Breast epithelium (tissue), 4 donors: ENCODE measurements at regions not wholly inside any gene's neighbourhood (a gene's known extent, or its start where the extent isn't known, plus 50 kb on each side); places are given as distances from the start of the nearest gene placed in this dataset.

Experiments used
- DNase-seq, 2 donors: peaks; one replicate each; pipeline ENCODE4 v3.0.0-alpha.2; 2019; ENCODE audit warnings: low spot score in 2 of 2
- H3K27ac ChIP-seq, 2 donors: fragments of 200-600 bp; sonication (generic) in 1 of 2; one replicate each; pipeline ENCODE4 v1.5.1; 2016 to 2019; ENCODE audit warnings: mild to moderate bottlenecking in 1 of 2
- H3K27me3 ChIP-seq, 2 donors: fragments of 200-600 bp; sonication (generic) in 1 of 2; one replicate each; pipeline versions ENCODE4 v1.5.1 to v1.6.0; 2017 to 2019; ENCODE audit warnings: control low read depth in 1 of 2, mild to moderate bottlenecking in 1 of 2
- H3K36me3 ChIP-seq: fragments of 200-600 bp; one replicate; pipeline ENCODE4 v1.5.1; 2019
- H3K4me1 ChIP-seq, 2 donors: fragments of 200-600 bp; sonication (generic); one replicate each; pipeline ENCODE4 v1.5.1; 2016 to 2019; ENCODE audit warnings: control low read depth in 1 of 2
- H3K4me3 ChIP-seq, 3 donors: fragments of 200-600 bp; sonication (generic); 1 replicate in 2 of 3; 2 replicates in 1 of 3; pipeline ENCODE4 v1.5.1; 2016 to 2019; ENCODE audit warnings: mild to moderate bottlenecking in 3 of 3, moderate library complexity in 2 of 3
- H3K9me3 ChIP-seq, 2 donors: fragments of 200-600 bp; sonication (generic) in 1 of 2; one replicate each; pipeline ENCODE4 v1.5.1; 2016 to 2019; ENCODE audit warnings: control low read depth in 1 of 2
- POLR2A ChIP-seq: fragments of 450-650 bp; IDR thresholded peaks from one replicate; pipeline ENCODE4 v1.6.1; 2016; ENCODE audit warnings: antibody characterized with exemption, mild to moderate bottlenecking, moderate library complexity
- POLR2AphosphoS5 ChIP-seq, 3 donors: sonication (generic); formaldehyde crosslinking; IDR thresholded peaks; one replicate each; pipeline ENCODE4 v1.6.1; 2017; ENCODE audit warnings: antibody characterized with exemption in 3 of 3
- intact Hi-C: fragments of 100-400 bp; cut with DNase I; formaldehyde crosslinking; loops from one replicate; pipeline ENCODE4 v1.15.1; 2023; ENCODE audit warnings: low total_unique reads
- TF ChIP-seq, protein P1 (sequence below), 3 donors: fragments of 450-650 bp; IDR thresholded peaks; one replicate each; pipeline ENCODE4 v1.5.1; 2016 to 2017; ENCODE audit warnings: antibody characterized with exemption in 3 of 3, mild to moderate bottlenecking in 3 of 3, moderate library complexity in 3 of 3

DNA sequence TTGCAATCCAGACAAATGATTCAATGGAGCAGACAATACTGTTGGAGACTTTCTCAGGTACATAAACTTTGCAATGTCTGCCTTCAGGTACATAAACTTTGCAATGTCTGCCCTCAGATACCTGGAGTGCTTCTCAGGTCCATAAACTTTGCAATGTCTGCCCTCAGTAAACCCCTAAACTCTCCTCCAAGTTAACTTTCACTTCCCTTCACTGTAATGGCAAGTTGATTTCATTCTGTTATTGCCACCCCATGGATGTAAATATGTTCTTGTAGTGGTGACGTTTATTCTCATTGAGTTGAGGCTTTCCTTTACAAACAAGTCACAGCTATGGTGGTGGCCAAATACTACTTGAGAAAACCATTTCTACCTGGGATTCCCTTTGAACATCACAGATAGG is 338.8 kb downstream of the EPM2A start:
- intact Hi-C loops: no loop called here
- no peaks in the 10 kb centered on the region for H3K27me3 ChIP-seq
- no peaks in the 10 kb centered on the region for H3K9me3 ChIP-seq
- H3K27ac ChIP-seq: no peak overlapping the region
- DNase-seq: no peak
- no peak for TF ChIP-seq POLR2A
- TF ChIP-seq, protein P1, sequence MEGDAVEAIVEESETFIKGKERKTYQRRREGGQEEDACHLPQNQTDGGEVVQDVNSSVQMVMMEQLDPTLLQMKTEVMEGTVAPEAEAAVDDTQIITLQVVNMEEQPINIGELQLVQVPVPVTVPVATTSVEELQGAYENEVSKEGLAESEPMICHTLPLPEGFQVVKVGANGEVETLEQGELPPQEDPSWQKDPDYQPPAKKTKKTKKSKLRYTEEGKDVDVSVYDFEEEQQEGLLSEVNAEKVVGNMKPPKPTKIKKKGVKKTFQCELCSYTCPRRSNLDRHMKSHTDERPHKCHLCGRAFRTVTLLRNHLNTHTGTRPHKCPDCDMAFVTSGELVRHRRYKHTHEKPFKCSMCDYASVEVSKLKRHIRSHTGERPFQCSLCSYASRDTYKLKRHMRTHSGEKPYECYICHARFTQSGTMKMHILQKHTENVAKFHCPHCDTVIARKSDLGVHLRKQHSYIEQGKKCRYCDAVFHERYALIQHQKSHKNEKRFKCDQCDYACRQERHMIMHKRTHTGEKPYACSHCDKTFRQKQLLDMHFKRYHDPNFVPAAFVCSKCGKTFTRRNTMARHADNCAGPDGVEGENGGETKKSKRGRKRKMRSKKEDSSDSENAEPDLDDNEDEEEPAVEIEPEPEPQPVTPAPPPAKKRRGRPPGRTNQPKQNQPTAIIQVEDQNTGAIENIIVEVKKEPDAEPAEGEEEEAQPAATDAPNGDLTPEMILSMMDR (IDR thresholded peaks at IDR 0.05): no peak
- no peak for TF ChIP-seq POLR2AphosphoS5 (IDR thresholded peaks at IDR 0.05)
- no peaks in the 10 kb centered on the region for H3K36me3 ChIP-seq
- no peak overlapping the region for H3K4me3 ChIP-seq
- no peaks in the 10 kb centered on the region for H3K4me1 ChIP-seq

- Histone ChIP-seq H3K4me3 (no peak overlapping the region), H3K4me1 (no peaks in the 10 kb centered on the region), H3K27me3 (no peaks in the 10 kb centered on the region), H3K9me3 (no peaks in the 10 kb centered on the region), H3K27ac (no peak overlapping the region), H3K36me3 (no peaks in the 10 kb centered on the region)
- intact Hi-C loops: no loop called here
- TF ChIP-seq POLR2AphosphoS5 (IDR thresholded peaks at IDR 0.05) (no peak), POLR2A (no peak)
- TF ChIP-seq, protein P1 (IDR thresholded peaks at IDR 0.05): no peak
- DNase-seq: no peak
These were observed 334.8 kb downstream of the EPM2A start for GRCh38 chr6:145400508-145400907.

DNA sequence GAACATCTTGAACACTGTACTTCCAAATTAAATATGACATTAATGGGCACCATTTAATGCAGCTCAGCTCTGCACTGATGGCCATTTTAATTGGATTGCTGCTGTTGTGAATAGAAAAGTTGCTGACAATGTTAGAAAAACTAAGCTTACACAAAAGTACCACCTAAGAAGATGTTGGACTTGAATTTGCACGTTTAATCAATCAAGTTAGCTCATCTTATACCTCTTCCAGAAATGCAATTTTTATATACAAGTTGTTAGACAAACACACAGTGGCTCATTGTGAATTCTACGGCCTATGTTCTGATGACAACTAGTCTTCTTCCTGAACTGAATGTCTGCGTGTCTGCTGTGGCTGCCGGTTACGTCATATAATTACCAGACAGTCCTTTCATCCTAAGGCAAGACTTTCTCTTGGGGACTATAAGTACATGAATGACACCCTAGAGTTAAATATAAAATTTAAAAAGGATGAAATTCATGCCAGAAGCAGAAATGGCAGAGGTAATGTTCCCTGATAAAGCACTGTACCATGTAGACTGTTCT is 330.2 kb downstream of the EPM2A start:
- H3K36me3 ChIP-seq: no peaks in the 10 kb centered on the region
- DNase-seq: no peak
- no peaks in the 10 kb centered on the region for H3K9me3 ChIP-seq
- no peaks in the 10 kb centered on the region for H3K4me1 ChIP-seq
- H3K27ac ChIP-seq: no peak overlapping the region
- H3K4me3 ChIP-seq: no peak overlapping the region
- TF ChIP-seq, protein P1 (IDR thresholded peaks at IDR 0.05): no peak
- no peak for TF ChIP-seq POLR2AphosphoS5 (IDR thresholded peaks at IDR 0.05)
- TF ChIP-seq POLR2A: no peak
- no peaks in the 10 kb centered on the region for H3K27me3 ChIP-seq
- intact Hi-C loops: no loop called here

GRCh38 chr6:145406783-145407182 is 328.5 kb downstream of the EPM2A start:
- H3K36me3 ChIP-seq: no peaks in the 10 kb centered on the region

GRCh38 chr6:145415616-145416015 is 319.7 kb downstream of the EPM2A start:
- TF ChIP-seq, protein P1 (IDR thresholded peaks at IDR 0.05): no peak
- TF ChIP-seq POLR2AphosphoS5 (IDR thresholded peaks at IDR 0.05) (no peak), POLR2A (no peak)
- no peak for DNase-seq
- no peak overlapping the region for H3K27ac ChIP-seq
- H3K27me3 ChIP-seq: no peaks in the 10 kb centered on the region
- no peaks in the 10 kb centered on the region for H3K36me3 ChIP-seq
- intact Hi-C loops: no loop called here
- H3K4me1 ChIP-seq: no peaks in the 10 kb centered on the region
- no peak overlapping the region for H3K4me3 ChIP-seq
- H3K9me3 ChIP-seq: no peaks in the 10 kb centered on the region

More at GRCh38 chr6:145406783-145407182, 328.5 kb downstream of the EPM2A start:
- H3K27ac ChIP-seq: no peak overlapping the region
- no peaks in the 10 kb centered on the region for H3K4me1 ChIP-seq
- TF ChIP-seq POLR2A: no peak
- TF ChIP-seq, protein P1 (IDR thresholded peaks at IDR 0.05): no peak
- no peak for TF ChIP-seq POLR2AphosphoS5 (IDR thresholded peaks at IDR 0.05)
- no peak for DNase-seq
- no peaks in the 10 kb centered on the region for H3K27me3 ChIP-seq
- H3K4me3 ChIP-seq: no peak overlapping the region
- intact Hi-C loops: no loop called here
- H3K9me3 ChIP-seq: no peaks in the 10 kb centered on the region
